ENCODE measurements at regions not wholly inside any gene's neighbourhood (a gene's known extent, or its start where the extent isn't known, plus 50 kb on each side); places are given as distances from the start of the nearest gene placed in this dataset.

DNA sequence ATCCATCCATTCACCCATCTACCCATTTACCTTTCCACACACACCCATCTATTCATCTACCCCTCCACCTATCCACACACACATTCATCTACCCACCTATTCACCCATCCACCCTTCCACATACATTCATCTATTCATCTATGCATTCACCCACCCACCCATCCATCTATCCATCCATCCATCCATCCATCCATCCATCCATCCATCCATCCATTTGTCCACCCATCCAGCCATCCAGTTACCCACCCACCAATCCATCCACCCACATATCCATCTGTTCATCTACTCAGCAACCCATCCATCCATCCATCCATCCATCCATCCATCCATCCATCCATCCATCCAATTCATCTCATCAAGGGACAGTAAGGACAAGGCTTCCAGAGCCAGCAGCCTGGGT lies 74.0 kb downstream of the INHBB start:
- TF ChIP-seq SIN3A (IDR thresholded peaks at IDR 0.05; ENCODE audit: borderline replicate concordance, insufficient read depth, low read length) (no peak), FOXP2 (optimal IDR thresholded peaks at IDR 0.05; ENCODE audit: borderline replicate concordance, extremely low read depth, extremely low read length, insufficient read depth) (no peak), POLR2AphosphoS5 (IDR thresholded peaks at IDR 0.05; ENCODE audit: low read depth, low read length) (no peak), REST (IDR thresholded peaks at IDR 0.05; ENCODE audit: insufficient read depth in 1 of 2, low read depth in 2 of 2, low read length in 2 of 2) (no peak), TAF1 (IDR thresholded peaks at IDR 0.05; ENCODE audit: borderline replicate concordance, insufficient read depth, low read length) (no peak)

DNA sequence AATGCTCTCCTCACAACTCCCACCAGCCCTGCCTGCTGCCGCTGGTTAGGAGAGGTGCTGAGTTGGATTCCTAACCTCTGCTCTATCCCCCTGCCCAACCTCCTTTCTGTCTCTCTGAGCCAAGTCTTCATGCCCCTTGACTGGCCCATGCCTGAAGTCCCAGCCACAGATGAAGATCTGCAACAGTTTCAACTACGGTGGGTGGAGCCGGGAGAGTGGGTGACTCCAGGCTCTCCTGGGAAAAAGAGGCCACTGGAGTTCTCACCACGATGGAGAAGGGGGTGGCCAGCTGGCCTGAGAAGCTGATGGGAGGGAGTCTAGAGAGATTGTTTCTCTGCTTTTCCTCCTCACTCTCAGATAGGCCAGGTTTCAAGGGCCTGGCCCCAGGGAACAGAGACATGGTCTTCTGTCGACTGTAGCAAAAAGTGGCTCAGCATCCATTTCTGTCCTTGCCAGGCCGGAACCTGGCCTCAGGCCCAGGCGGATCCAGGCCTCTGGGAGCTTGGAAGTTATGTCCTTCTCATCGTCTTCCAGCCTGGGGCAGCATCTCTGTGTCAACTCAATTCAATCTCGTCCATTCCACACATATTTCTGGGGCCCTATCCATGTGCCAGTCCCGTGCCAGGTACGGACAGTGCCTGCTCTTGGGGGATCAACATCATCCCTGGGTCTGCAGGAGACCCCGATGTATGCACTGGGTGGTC lies 75.3 kb downstream of the INHBB start:
- TF ChIP-seq FOXP2 (optimal IDR thresholded peaks at IDR 0.05; ENCODE audit: borderline replicate concordance, extremely low read depth, extremely low read length, insufficient read depth) (no peak), POLR2AphosphoS5 (IDR thresholded peaks at IDR 0.05; ENCODE audit: low read depth, low read length) (no peak), TAF1 (IDR thresholded peaks at IDR 0.05; ENCODE audit: borderline replicate concordance, insufficient read depth, low read length) (no peak), SIN3A (IDR thresholded peaks at IDR 0.05; ENCODE audit: borderline replicate concordance, insufficient read depth, low read length) (no peak), REST (IDR thresholded peaks at IDR 0.05; ENCODE audit: insufficient read depth in 1 of 2, low read depth in 2 of 2, low read length in 2 of 2) (no peak)

- TF ChIP-seq REST (IDR thresholded peaks at IDR 0.05; ENCODE audit: insufficient read depth in 1 of 2, low read depth in 2 of 2, low read length in 2 of 2) (no peak), POLR2AphosphoS5 (IDR thresholded peaks at IDR 0.05; ENCODE audit: low read depth, low read length) (no peak), TAF1 (IDR thresholded peaks at IDR 0.05; ENCODE audit: borderline replicate concordance, insufficient read depth, low read length) (no peak), FOXP2 (optimal IDR thresholded peaks at IDR 0.05; ENCODE audit: borderline replicate concordance, extremely low read depth, extremely low read length, insufficient read depth) (no peak), SIN3A (IDR thresholded peaks at IDR 0.05; ENCODE audit: borderline replicate concordance, insufficient read depth, low read length) (no peak)
Measured at GRCh38 chr2:120421830-120422175, 75.9 kb downstream of the INHBB start.

DNA sequence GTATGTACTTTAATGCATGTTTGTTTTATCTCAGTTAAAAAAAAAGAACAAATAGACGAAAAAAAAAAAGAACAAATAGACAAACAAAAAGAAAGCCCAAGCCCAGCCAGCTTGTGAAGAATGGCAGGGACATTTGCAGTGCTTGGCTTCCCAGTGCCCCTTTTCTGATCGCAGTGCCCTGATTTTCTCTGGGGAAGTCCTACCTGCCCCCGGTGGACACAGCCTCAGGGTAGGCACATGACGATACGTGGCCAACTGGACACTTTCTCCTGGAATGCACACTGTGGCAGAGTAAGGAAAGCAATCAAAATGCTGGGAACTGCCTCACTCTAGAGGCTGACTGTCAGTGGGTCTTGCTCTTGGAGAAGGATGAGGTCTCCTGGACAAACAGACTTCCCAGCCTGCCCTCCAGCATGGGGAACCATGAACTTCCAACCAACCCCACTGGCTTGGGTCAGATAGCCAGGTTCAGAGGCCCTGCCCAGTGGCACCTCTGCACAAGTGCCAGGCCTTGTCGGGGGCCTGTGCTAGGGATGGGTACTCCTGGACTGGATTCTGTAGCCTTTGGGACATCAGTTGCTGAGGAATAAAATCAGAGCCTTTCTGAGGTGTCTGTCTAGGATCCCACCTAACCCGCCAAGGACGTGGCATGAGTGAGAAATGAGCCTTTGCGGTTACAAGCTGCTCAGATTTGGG lies 76.7 kb downstream of the INHBB start:
- TF ChIP-seq POLR2AphosphoS5 (IDR thresholded peaks at IDR 0.05; ENCODE audit: low read depth, low read length) = no peak
- TF ChIP-seq SIN3A (IDR thresholded peaks at IDR 0.05; ENCODE audit: borderline replicate concordance, insufficient read depth, low read length) = no peak
- no peak for TF ChIP-seq TAF1 (IDR thresholded peaks at IDR 0.05; ENCODE audit: borderline replicate concordance, insufficient read depth, low read length)
- no peak for TF ChIP-seq REST (IDR thresholded peaks at IDR 0.05; ENCODE audit: insufficient read depth in 1 of 2, low read depth in 2 of 2, low read length in 2 of 2)
- TF ChIP-seq FOXP2 (optimal IDR thresholded peaks at IDR 0.05; ENCODE audit: borderline replicate concordance, extremely low read depth, extremely low read length, insufficient read depth) = no peak

Measured in PFSK-1 (cell line).